LNCAP (cell line): ENCODE measurements at regions not wholly inside any gene's neighbourhood (a gene's known extent, or its start where the extent isn't known, plus 50 kb on each side); places are given as distances from the start of the nearest gene placed in this dataset.

ENCODE experiments used
- TF ChIP-seq, protein P1 (sequence below): fragments of 450-650 bp; IDR thresholded peaks from 2 replicates; pipeline ENCODE4 v1.5.1; 2017; ENCODE audit warnings: mild to moderate bottlenecking

DNA sequence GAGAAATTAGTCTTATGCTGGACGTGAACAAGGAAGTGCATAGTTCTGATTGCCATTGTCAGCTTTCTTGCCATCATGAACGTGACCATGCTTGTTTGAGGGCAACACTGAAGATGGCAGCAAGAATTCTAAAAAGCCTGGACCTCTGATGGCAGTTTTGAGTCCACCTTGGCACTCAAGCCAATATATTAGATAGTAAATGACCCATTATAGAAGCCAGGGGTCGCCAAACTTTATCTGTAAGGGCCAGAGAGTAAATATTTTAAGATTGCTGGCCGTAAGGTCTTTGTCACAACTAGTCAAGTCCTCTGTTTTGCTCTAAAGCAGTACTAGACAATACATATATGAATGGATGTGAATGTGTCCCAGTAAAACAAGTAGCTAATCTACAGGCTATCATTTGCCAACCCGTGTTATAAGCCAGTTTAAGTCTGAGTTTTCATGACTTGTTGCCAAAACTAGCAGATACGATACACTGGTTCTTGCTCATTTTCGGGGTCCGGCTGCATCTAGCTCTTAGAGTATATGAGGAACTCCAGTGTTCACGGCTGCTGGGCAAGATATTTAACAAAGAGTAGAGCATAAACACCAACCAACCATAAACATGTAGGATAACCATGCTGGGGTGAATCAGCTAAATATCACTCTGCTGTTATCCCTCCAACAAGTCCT, 73.1 kb upstream of the PELI1 start:
- TF ChIP-seq, protein P1, sequence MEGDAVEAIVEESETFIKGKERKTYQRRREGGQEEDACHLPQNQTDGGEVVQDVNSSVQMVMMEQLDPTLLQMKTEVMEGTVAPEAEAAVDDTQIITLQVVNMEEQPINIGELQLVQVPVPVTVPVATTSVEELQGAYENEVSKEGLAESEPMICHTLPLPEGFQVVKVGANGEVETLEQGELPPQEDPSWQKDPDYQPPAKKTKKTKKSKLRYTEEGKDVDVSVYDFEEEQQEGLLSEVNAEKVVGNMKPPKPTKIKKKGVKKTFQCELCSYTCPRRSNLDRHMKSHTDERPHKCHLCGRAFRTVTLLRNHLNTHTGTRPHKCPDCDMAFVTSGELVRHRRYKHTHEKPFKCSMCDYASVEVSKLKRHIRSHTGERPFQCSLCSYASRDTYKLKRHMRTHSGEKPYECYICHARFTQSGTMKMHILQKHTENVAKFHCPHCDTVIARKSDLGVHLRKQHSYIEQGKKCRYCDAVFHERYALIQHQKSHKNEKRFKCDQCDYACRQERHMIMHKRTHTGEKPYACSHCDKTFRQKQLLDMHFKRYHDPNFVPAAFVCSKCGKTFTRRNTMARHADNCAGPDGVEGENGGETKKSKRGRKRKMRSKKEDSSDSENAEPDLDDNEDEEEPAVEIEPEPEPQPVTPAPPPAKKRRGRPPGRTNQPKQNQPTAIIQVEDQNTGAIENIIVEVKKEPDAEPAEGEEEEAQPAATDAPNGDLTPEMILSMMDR, result no peak

DNA sequence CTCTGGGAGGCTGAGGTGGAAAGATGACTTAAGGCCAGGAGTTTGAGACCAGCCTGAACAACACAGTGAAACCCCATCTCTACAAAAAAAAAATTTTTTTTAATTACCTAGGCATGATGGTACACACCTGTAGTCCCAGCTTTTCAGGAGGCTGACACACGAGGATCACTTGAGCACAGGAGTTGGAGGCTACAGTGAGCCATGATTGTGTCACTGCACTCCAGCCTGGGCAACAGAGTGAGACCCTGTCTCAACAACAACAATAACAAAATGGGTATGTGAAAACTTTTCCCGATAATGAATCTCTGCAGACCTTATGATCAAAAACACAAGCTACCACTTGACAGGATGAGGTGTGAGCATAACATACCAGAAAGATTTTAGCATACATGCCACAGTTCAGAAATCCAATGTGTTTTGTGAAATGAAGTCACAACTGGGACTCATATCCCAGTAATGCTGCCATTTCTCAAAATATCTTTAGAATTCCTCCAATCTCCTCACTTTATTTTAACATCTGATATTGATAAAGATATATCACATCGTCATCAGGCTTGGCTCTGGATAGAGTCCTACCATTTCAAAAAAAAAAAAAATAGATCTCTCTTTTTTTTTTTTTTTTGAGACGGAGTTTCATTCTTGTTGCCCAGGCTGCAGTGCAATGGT, 74.0 kb upstream of the PELI1 start:
- TF ChIP-seq, protein P1, result no peak

DNA sequence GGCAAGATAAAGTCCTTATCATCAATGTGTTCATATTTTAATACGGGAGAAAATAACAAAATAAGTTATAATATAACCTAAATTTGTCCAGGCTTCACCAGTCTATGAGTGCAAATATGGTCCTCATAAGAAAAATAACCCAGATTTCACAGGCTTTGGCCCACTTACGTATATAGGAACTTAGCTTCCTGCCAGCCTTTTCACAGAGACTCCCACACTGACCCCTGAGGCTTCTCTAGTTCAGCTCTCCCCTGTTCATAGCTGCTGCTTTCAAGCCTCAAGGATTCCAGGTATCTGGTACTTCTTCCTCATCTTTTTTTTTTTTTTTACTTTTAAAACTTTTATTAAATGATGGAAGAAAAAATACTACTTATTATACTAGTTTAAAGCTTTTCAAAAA, 74.9 kb upstream of the PELI1 start:
- TF ChIP-seq, protein P1, result no peak

DNA sequence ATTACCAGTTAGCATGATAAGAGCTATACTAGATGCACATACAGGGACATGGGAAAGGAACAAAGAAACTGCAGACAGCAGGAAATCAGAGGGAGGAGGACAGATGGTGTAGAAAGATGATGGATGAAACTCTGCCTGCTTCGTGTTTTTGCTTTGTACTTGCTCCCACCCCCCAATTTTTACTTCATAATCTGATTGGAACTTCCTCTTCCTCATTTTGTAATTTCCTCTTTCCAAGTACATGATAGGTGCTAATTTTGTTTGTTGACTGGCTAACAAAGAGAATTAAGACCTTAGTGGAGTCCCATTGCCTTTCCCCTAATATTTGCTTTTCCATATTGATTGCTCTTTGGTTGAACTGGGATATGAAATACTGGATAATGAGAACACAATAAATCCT, 76.0 kb upstream of the PELI1 start:
- TF ChIP-seq, protein P1, result no peak

DNA sequence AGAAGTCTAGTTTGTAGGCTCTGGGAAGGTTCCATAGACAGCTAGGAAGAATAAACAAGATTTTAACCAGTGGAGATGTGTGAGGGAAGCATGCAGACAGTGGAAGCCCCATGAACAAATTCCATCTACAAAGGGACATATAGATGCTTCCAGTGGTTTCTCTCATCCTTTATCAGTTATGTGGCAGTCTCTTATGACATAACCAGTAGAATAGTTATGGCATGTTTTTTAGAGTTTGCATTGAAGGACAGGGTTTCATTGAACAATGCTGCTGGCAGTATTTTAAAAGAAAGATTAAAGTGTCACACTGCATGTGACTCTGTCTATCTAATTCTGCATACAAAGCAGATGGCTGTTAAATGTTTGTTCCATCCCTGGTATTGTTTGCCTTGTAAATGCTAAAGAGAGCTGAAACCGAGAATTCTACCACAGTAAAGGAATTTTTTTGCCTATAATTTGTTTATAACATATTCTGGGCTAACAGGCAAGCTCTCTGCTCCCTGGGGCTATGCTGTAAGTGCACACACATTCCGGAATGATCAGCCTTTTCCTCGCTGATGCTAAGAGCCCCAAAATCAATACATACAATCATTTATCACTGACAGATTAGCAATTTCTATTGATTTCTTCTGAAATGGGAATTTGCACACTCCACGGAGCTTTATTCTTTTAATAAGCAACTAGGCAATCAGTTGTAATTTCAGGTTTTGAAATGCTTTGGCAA, 76.8 kb upstream of the PELI1 start:
- TF ChIP-seq, protein P1, result no peak

DNA sequence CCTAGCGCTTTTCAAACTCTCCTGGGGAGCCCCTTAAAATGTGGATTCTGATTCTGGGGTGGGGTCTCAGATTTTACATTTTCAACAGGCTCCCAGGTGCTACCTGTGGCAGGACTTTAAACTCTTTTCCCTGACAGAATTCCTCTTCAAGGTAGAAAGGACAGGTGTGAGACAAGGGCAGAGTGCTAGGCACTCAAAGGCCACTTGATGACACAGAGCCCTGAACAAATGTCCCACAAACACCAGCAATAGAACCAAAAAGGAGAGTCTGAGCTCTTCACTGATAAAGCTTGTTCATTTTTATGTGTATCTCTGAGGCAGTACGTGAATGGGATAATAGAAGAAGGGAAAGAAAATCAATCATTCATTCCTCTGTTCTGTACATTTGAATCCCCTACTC, 77.7 kb upstream of the PELI1 start:
- TF ChIP-seq, protein P1, result no peak

DNA sequence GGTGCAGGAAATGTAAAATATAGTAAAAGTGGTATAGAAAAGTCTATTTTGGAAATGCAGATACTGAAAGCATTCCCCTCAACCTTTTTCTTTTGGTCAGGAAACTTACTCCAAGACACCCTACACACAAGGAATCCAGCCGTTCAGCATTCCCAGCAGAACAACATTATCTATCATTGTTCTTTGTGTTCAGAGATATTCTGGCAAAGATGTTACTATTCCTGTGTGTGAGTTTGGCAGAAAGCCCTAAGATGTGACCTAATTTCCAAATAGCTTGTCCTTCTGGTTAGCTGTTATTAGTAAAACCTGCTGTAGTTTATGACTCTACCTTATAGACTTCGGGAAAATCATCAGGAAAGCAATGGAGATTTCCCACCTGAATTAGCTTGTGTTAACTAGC, 78.1 kb upstream of the PELI1 start:
- TF ChIP-seq, protein P1, result no peak
